NCI-H2196 (cell line): ENCODE measurements at regions not wholly inside any gene's neighbourhood (a gene's known extent, or its start where the extent isn't known, plus 50 kb on each side); places are given as distances from the start of the nearest gene placed in this dataset.
A peak's percentile ranks its signal among the peaks of the same experiment; 100 is the strongest.

Experiments used
- DNase-seq: peaks from one replicate; lab custom pipeline; 2025; ENCODE audit not compliant: unreplicated experiment; lab: John Stamatoyannopoulos, UW

- no peak for DNase-seq
These were observed 130.1 kb downstream of the C9orf50 start for GRCh38 chr9:129490583-129491486.

- DNase-seq, result no peak
These were observed 130.9 kb downstream of the C9orf50 start for GRCh38 chr9:129489838-129490582.

GRCh38 chr9:129487658-129488483 lies 133.0 kb downstream of the C9orf50 start:
- DNase-seq, result peak; percentile 52

GRCh38 chr9:129486756-129487657 lies 133.9 kb downstream of the C9orf50 start:
- no peak for DNase-seq

- no peak for DNase-seq
These were observed 135.6 kb downstream of the C9orf50 start for GRCh38 chr9:129485145-129485774.

GRCh38 chr9:129484352-129485000 lies 136.4 kb downstream of the C9orf50 start:
- no peak for DNase-seq

- DNase-seq, result peak; percentile 24
These were observed 137.2 kb downstream of the C9orf50 start for GRCh38 chr9:129483415-129484351.

GRCh38 chr9:129482521-129483414 lies 138.1 kb downstream of the C9orf50 start:
- peak; percentile 85 for DNase-seq

- DNase-seq, result no peak
These were observed 138.9 kb downstream of the C9orf50 start for GRCh38 chr9:129481810-129482511.

GRCh38 chr9:129481424-129481809 lies 139.5 kb downstream of the C9orf50 start:
- DNase-seq, result no peak

GRCh38 chr9:129480745-129481144 lies 140.2 kb downstream of the C9orf50 start:
- DNase-seq, result no peak

GRCh38 chr9:129480227-129480626 lies 140.7 kb downstream of the C9orf50 start:
- DNase-seq, result no peak

GRCh38 chr9:129479631-129480011 lies 141.3 kb downstream of the C9orf50 start:
- DNase-seq, result no peak

- no peak for DNase-seq
These were observed 141.8 kb downstream of the C9orf50 start for GRCh38 chr9:129478961-129479630.

GRCh38 chr9:129478461-129478860 lies 142.4 kb downstream of the C9orf50 start:
- DNase-seq, result no peak
